Gastroesophageal sphincter (tissue), 3 donors: ENCODE measurements at regions not wholly inside any gene's neighbourhood (a gene's known extent, or its start where the extent isn't known, plus 50 kb on each side); places are given as distances from the start of the nearest gene placed in this dataset.

Experiments used
- CTCF ChIP-seq, 4 experiments: fragments of 200-600 bp in 2 of 4; fragments of 450-650 bp in 2 of 4; sonication (generic) in 1 of 4; IDR thresholded peaks; one replicate each; pipeline ENCODE4 v1.5.1; 2017 to 2019; ENCODE audit warnings: antibody characterized with exemption in 4 of 4, mild to moderate bottlenecking in 2 of 4, moderate library complexity in 2 of 4
- POLR2AphosphoS5 ChIP-seq: sonication (generic); formaldehyde crosslinking; IDR thresholded peaks from one replicate; pipeline ENCODE4 v1.6.1; 2017; ENCODE audit warnings: antibody characterized with exemption

GRCh38 chr2:188181067-188181838, 110.4 kb upstream of the GULP1 start:
- TF ChIP-seq CTCF (IDR thresholded peaks at IDR 0.05) (no peak), POLR2AphosphoS5 (no peak)
